H1 (cell line): ENCODE measurements at regions not wholly inside any gene's neighbourhood (a gene's known extent, or its start where the extent isn't known, plus 50 kb on each side); places are given as distances from the start of the nearest gene placed in this dataset.

Experiments
- CTBP2 ChIP-seq: IDR thresholded peaks from 2 replicates; pipeline ENCODE4 v1.7.0; 2011; ENCODE audit warnings: borderline replicate concordance, mild to moderate bottlenecking, moderate library complexity, mixed read lengths, low read length; ENCODE audit not compliant: insufficient read depth, insufficient read length
- EP300 ChIP-seq, 2 experiments: IDR thresholded peaks; 1 replicate in 1 of 2; 2 replicates in 1 of 2; pipeline ENCODE4 v1.6.1; 2011 to 2012; ENCODE audit warnings: low read depth in 2 of 2, low read length in 2 of 2, mild to moderate bottlenecking in 2 of 2, borderline replicate concordance in 1 of 2, inconsistent platforms in 1 of 2, moderate library complexity in 1 of 2
- JUN ChIP-seq: IDR thresholded peaks from 2 replicates; pipeline ENCODE4 v1.6.1; 2011; ENCODE audit warnings: low read depth, mild to moderate bottlenecking, improper control_type of control experiment, low read length
- MAFK ChIP-seq: IDR thresholded peaks from 2 replicates; pipeline ENCODE4 v1.6.1; 2012; ENCODE audit warnings: low read depth, mild to moderate bottlenecking, improper control_type of control experiment, low read length
- POLR2A ChIP-seq, 2 experiments: IDR thresholded peaks; 1 replicate in 1 of 2; 2 replicates in 1 of 2; pipeline ENCODE4 v1.6.1; 2011; ENCODE audit warnings: low read depth in 2 of 2, low read length in 2 of 2, mild to moderate bottlenecking in 2 of 2; ENCODE audit errors: control extremely low read depth in 1 of 2
- RNF2 ChIP-seq: fragments of 200-900, 300-1000 bp; sonication (generic); IDR thresholded peaks from 2 replicates; pipeline ENCODE4 v1.7.1; 2016; ENCODE audit warnings: borderline replicate concordance, low read depth, mild to moderate bottlenecking, antibody characterized with exemption, low read length; ENCODE audit not compliant: poor library complexity, severe bottlenecking; ENCODE audit errors: missing control alignments
- SAP30 ChIP-seq: fragments of 300-600 bp; sonication (generic); IDR thresholded peaks from 2 replicates; pipeline ENCODE4 v1.7.1; 2012; ENCODE audit warnings: low read length, moderate library complexity, mild to moderate bottlenecking, inconsistent platforms; ENCODE audit not compliant: insufficient read depth, insufficient replicate concordance
- TEAD4 ChIP-seq: IDR thresholded peaks from 2 replicates; pipeline ENCODE4 v1.6.1; 2012; ENCODE audit warnings: low read depth, low read length, inconsistent platforms, mixed read lengths

GRCh38 chr2:217456016-217456415 is 546.8 kb downstream of the TNS1 start (continued):
- TF ChIP-seq CTBP2 = no peak
- no peak for TF ChIP-seq RNF2
- TF ChIP-seq TEAD4 = no peak
- TF ChIP-seq JUN = no peak
- TF ChIP-seq SAP30 = no peak
- TF ChIP-seq EP300 (IDR thresholded peaks at IDR 0.05; ENCODE audit: borderline replicate concordance in 1 of 2, low read depth in 2 of 2, low read length in 2 of 2) = no peak
- TF ChIP-seq POLR2A (IDR thresholded peaks at IDR 0.05; ENCODE audit: control extremely low read depth in 1 of 2, low read depth in 2 of 2, low read length in 2 of 2) = no peak
- no peak for TF ChIP-seq MAFK
